Stimulated activated CD4-positive, alpha-beta T cell treated with anti-CD3 and anti-CD28 coated beads, Interleukin-15, amount 100 ng/mL, for 48 hours (primary cell): ENCODE measurements at regions not wholly inside any gene's neighbourhood (a gene's known extent, or its start where the extent isn't known, plus 50 kb on each side); places are given as distances from the start of the nearest gene placed in this dataset.
"Not testable (repeated sequence)": the region's sequence is repeated elsewhere in the genome, so short reads cannot be mapped to it uniquely, and the experiment has no call there.

Experiments used
- DNase-seq, 2 donors: peaks; one replicate each; pipeline ENCODE4 v3.0.0-alpha.2; 2020; ENCODE audit warnings: low read depth in 2 of 2

DNA sequence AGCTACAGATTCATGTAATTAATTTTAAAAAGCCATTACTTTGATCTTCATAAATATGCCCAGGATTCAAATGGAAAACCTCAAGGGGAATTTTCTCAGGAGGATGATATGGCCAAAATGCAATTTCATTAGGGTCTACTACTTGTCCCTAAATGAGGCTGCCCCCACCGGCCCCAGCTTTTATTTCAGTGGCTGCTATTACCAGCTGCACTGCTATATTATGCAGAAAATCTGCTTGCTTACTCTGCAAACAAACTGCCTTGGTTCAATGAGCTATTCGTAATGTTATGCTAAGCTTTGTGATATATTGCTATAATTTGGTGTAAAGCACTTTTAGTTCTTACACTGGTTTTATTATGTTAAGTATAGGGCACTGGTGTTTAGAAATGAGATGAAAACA lies 137.3 kb upstream of the TMTC4 start:
- no peak for DNase-seq

DNA sequence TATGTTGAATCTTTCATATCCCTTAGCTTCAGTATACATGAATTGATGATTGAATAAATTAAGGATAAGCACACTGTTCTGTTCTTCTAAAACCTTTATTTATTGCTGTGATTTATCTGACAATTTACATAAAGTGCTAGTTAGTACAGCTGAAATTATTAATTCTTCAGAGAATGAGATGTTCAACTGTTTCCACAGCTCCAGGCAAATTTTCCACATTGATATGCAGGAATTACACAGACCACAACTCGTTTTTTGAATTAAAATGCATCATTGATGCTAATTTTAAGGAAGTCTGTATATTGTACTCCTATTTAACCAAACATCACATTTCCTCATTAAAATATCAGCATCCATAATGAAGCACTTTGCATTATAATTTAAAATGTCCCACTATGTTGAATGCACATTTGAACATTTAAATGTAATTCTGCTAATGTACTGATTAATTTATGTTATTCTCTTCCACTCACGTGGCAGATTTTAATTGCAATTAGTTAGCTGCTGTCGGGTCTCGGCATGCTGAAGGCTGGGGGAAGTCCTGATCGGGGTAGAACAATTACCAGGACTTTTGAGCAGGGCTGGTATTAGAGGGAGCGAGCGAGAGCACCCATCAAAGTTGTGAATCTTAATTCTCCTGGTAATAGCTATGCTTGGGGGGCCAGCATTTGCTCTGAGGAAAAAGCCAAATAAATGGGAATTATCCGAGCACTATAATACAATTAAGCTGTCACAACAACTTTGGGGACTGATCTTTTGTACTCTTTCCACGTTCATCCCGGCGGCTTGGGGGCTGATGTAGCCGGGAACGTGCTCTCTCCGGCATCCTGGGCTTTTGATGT lies 136.7 kb upstream of the TMTC4 start:
- no peak for DNase-seq

DNA sequence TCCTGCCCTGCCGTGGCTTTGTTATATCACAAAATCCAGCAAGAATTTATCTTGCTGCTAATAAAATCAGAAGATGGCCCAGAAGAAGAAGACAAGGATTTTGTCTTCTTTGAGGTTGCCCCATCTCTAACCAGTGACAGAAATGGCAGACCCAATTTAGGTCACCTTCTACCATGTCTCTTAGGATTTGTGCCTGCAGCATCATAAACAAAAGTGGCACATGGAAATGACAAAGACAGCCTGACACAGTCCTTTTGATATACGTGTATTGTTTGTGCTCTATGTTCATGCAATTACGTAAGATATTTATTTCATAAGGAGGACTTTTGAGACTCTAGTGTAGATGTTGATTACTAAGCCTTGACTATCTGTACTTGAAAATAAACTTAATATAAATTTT lies 135.9 kb upstream of the TMTC4 start:
- DNase-seq, result no peak

DNA sequence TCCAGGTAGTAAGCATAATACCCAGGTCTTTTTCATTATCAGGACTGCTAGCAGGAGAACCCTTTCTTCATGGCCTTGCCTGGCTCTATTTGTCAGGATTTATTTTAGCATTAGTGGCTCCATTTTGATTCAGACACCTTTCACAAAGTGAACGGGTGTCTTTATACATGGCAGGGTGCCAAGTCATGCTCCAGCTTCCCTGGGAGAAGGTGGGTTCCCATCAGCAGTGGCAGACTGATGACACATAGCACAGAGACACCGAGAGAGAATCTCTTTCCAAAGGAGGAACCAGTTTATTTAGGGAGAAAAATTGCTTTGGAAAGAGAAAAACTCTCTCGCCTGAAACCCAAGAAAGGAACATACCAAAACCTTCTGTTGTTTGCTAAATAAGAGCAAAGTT lies 135.3 kb upstream of the TMTC4 start:
- no peak for DNase-seq

DNA sequence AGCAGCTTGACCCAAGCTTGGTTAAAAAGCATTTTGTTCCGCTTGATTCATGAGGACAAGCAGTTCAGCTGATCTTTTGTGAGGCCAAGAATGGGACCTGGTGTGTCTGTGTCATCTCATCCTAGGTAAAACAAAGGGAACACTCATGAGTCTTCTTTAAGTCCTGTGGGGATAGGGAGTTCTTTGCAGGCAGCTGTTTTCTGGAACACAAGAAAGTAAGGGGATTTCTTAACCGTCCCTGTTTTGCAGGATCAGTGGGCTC lies 134.5 kb upstream of the TMTC4 start:
- DNase-seq, result no peak

DNA sequence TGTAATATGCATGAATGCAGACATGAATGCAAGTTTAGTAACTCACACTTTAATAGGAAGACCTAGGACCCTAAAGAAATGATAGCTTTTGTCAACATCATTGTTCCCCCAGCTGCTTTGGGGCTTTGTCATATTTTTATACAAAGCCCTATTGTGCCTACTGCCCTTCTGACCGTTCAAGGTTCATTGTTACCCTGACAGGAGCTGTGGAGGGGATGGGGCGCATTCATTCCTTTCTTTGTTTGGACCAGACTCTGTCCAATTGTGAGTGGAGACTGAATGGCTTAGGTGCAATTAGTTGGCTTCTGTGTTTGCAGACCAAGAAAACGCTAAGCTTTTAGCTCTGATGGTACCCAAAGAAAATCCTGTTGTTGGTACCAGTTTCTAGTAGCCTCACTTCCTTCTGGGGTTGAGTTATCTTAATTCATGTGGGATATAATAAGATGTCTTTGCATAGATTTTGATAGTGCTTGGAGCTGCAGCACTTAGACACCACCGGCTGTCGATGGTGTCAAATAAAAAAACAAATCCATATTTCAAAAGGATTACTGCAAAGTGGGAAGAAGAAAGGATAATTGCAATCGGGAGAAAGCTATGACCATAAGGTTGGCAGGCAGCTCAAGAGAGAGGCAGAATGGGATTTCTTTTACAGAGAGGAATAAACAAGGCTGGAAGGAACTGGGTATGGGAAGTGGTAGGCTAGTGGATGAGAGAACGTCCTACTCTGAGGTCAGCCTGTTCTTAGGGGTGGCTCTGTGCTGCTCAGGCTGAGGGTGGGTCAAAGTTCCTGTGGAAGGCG lies 133.9 kb upstream of the TMTC4 start:
- DNase-seq, result no peak

DNA sequence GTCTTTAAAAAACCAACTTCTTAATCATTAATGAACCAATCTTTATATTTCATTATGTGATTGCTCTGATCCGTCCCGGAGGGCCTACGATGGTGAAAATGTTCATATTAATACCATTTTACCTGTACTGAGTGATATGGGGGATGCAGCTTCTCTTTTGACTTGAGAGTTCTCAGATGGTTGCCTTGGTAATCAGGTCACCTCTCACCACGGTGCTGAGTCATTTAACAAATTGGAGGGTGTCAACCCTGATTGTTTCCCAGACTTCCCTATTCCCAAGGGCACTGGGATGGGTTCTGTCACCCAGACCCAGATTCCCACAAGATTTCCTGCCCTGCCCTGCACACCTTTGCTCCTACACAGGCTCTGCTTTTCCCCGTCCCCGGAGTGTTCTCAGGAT lies 128.5 kb upstream of the TMTC4 start:
- no peak for DNase-seq

DNA sequence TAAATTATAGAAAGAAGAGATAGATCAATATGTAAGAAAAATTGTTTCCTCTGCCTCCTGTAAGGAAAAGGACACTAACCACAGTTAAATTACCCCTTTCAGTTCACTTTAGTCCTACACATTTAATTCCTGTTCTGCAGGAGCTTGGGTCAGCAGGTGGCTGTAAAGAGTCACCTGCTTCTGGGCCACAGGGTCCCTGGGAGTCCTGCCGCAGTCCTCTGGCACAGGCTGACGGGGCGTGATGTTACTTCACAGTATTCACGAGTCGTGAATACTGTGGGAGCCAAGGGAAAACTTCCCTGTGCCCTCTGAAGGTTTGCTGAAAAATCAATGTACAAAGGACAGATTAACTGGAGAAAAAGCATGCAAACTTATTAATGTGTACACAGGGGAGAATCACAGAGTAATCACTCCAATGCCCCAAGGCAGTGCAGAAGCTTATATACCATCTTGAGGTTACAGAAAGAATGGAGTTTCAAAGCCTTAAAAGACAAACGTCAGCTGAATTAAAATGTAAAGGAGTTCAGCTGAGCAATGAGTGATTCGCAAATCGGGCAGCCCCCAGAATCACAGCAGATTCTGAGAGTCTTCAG lies 125.8 kb upstream of the TMTC4 start:
- no peak for DNase-seq

DNA sequence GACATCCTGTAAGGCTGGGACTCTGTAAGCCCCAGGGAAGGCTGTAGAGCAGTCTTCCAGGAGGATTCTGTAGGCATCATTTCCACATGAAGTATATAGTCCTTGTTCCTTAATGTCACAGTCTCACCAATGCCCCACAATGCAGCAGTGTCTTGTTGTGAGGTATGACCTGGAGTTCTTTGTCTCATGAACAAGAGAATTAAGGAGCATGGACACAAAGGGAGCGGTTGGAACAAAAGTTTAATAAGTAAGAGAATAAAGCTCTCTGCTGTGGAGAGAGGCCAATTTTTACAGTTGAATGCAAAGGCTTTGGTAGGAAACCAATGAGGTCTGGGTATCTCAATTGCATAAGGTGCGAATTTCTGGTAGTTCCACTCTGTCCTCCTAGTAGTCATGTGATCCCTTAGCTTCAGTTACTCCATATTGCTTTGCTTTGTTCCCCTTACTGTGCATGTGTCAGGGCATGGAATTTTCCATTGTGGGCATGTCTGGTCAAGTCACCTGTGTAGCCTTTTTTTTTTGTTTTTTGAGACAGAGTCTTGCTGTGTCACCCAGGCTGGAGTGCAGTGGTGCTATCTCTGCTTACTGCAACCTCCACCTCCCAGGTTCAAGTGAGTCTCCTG lies 124.3 kb upstream of the TMTC4 start:
- DNase-seq, result no peak

DNA sequence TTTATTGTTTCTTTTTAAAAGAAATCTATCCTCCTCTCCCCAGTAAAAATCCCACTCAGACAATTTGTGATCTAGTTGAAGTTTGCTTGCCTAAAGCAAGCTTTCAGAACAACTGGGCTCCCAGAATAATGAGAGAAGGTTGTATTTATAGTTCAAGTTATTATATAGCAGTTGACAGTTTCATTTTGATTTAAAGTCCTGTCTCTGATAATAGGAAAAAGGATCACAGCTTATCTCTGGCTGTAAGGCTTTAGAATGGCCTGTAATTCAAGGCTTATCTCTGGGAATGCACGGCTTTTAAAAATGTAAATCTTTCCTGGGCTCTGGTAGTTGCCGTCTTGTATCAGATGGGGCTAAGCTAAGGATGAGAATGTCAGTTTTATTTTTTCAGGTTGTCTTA lies 123.3 kb upstream of the TMTC4 start:
- no peak for DNase-seq

DNA sequence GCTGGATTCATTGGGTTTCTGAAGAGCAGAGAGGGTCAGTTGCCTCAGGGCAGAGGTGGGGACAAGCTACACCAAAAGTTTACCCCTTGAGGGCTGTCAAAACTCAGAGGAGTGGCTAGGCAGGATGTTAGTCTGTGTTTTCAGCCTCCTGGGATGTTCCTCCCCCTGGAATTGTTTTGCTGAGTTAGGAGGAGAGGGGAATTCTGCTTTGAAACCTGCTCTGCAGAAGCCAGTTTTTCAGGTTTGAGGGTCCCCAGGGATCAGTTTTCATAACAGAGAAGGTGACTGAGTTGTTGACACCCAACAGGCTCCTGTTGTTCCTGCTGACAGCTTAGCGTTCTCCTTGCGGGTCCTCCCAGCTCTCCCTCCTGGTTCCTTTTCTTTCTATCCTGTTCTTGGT lies 121.9 kb upstream of the TMTC4 start:
- DNase-seq, result no peak

DNA sequence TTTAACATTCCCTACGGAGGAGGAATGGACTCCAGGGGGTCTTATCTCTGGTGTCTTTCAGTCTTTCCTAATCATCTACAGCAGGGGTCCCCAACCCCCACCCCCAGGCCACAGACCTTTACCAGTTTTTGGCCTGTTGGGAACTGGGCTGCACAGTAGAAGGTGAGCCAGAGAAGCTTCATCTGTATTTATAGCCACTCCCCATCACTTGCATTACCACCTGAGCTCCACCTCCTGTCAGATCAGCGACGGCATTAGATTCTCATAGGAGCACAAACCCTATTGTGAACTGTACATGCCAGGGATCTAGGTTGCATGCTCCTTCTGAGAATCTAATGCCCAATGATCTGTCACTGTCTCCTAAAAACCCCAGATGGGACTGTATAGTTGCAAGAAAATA lies 120.0 kb upstream of the TMTC4 start:
- no peak for DNase-seq

DNA sequence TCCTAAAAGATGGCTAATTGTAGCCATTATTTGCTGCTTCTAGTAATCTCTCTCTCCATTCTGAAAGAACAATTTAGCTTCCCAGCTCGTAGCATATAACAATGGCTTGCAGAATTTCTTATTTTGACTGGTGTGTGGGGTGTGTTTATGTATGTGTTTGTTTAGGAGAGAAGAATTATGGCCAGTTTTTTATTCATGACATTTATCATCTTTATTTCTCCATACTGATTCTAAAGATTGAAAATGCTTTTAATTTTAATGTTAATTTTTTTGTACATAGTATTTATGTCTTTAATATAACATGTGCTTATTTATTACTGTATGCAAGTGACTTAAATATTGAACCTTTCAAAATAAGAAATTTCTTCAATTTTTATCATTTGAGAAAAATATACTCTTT lies 115.8 kb upstream of the TMTC4 start:
- no peak for DNase-seq

DNA sequence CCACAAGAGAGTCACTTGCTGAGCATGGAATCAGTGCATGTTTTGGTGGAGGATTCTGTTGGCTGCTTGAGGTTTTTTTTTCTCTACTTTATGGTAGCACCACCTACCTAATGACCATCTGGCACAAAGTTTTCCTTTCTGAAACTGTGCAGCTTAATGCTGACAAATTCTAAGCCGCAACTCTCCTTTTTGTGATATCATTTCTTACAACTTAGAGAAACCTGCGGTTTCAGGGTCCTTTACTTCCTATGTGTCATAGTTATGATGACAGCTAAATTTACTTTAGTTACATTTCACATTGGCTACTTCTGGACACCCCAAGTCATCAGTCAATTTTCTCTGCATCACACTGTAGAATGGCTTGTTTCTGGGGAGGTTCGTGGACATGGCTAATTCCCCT lies 115.4 kb upstream of the TMTC4 start:
- no peak for DNase-seq

DNA sequence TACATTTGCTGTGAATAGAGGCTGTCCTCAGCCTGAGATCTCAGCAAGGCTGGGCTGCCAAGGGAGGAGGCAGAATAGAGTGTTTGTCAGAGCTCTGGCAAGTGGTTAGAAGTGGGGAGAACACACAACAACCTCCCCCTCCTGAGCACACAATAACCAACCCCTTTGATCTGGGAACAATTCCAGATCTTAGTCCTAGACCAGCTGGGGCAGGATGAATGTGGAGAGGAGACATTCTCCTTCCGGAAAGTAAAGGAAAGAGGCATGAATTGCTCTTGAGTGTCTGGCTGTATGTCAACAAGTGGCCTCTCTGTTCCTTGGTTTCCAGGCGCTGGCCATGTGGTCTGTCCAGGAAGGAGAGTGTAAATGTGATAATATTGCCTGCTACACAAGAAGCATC lies 114.9 kb upstream of the TMTC4 start:
- DNase-seq, result no peak

DNA sequence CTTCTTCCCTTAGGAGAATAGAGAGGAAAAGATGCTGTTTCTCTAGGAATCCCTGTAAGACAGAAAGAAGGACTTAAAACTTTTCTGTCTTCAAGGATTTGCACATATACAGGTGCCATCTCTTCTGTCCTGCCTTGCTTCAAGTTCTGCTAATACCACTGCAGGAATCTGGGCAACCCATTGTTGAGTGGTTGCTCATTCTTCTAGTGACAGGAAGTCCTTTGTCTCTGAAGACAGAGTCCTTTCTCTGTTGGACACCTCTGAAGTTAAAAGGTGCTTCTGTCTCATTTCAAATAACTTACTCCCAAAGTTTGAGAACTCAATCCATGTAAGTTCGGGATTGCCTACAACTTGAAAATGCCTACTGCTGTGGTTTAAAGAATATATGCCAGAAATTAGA lies 114.4 kb upstream of the TMTC4 start:
- no peak for DNase-seq

DNA sequence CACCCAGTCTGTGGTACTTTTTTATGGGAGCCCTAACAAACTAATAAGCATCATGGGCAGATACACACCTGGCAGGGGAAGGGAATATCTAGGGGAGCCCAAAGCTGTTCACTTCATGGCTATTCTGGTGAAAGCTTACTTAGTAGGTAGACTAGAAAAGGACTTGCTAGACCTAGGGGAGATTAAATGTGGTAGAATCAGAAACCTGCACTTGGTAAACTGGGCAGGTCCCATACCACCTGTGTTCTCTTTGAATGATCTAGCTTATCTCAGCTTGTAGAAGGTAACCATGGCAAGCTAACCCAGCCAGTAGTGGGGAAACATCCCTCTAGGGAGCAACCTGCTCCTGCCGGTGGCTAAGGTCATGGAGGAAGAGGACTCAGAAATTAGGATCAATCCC lies 113.9 kb upstream of the TMTC4 start:
- no peak for DNase-seq

DNA sequence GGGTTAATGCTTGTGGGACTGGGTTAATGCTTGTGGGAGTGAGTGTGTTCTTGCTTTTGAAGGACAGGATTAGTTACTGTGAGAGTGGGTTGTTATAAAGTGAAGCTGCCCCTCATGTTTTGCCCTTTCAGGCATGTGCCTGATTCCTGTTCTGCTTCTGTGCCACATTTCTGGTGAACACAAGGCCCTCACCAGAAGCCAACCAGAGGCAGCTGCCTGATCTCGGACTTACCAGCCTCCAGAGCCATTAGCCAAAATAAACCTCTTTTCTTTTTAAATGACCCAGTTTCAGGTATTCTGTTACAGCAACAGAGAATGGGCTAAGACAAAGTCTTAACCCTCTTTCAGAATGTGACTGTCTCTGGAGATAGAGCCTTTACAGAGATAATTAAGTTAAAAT lies 113.3 kb upstream of the TMTC4 start:
- DNase-seq, result no peak

DNA sequence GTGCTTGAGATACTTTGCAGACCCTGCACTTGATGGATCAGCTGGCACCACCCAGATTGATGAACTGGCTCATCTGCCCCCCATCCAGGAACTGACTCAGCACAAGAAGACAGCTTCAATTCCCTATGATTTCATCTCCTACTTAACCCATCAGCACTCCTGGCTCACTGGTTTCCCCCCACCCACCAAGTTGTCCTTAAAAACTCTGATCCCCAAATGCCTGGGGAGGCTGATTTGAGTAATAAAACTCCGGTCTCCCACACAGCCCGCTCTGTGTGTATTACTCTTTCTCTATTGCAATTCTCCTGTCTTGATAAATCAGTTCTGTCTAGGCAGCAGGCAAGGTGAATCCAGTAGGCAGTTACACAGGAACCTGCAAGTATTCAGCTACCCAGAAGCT lies 102.1 kb upstream of the TMTC4 start:
- not testable (repeated sequence) for DNase-seq

DNA sequence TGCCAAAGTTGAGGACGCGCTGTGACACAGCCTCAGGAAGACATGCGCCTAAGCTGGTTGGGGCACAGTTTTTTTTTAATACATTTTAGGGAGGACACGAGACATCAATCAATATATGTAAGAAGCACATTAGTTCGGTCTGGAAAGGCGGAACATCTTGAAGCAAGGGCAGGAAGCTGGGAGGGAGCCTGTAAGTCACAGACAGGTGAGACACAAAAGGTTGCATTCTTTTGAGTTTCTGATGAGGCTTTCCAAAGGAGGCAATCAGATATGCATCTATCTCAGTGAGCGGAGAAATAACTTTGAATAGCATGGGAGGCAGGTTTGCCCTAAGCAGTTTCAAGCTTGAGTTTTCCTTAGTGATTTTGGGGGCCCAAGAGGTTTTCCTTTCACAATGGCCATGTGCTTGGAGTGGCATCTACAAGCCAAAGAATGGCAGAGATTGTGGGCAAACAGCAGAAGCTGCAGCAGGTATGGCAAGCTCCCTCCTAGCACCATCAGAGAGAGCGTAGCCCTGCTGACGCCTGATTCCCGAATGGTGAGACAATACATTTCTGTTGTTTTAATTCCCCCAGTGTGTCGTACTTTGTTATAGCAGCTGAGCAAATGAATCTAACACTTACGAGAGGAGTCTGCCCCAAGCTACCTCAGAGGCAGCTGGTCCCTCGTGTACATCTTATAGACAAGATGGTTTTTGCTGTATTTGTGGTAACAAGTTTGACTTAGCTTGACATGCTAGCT lies 99.5 kb upstream of the TMTC4 start:
- DNase-seq, result no peak

DNA sequence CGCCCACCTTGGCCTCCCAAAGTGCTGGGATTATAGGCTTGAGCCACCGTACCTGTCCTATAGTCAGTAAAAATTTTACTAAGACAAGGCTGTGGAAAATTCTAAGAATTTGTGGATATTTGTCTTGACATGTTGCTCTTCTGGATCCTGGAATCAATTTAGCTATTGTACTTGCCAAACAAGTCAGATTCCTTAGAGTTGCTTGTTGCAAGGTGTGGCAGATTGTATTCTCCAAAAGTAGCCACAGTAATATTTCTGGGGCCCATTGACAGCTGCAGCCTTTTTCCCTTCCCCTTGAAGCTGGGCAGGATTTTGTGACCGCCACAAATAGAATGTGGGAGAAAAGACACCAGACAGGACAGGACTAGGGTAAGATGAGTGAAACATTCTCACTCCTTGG lies 98.8 kb upstream of the TMTC4 start:
- DNase-seq, result no peak

DNA sequence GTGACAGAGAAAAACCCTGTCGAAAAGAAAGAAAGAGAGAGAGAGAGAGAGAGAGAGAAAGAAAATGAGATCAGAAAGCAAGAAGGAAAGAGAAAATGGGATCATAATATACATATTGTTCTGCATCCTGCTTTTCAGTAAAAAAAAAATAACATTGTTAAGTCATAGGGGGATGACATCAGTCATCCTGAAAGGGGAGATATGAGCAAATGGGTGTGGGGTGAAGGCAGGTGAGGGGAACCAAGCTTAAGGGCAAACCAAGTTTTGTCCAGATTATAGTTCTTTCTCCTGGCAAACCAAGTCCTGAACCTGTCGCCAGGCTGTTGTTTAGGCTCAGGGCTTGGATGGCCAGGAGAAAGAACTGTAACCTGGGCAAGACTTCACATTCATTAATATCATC lies 92.6 kb upstream of the TMTC4 start:
- no peak for DNase-seq
